ENCODE measurements at regions not wholly inside any gene's neighbourhood (a gene's known extent, or its start where the extent isn't known, plus 50 kb on each side); places are given as distances from the start of the nearest gene placed in this dataset.

- H3K36me3 ChIP-seq (ENCODE audit: control insufficient read depth, low read length), result no peaks in the 10 kb centered on the region
- no peak for TF ChIP-seq EZH2phosphoT487 (IDR thresholded peaks at IDR 0.05; ENCODE audit: borderline replicate concordance, low read length)
- no peak for TF ChIP-seq CTCF (IDR thresholded peaks at IDR 0.05; ENCODE audit: low read depth, low read length, poor library complexity, severe bottlenecking)
- H3K27ac ChIP-seq (ENCODE audit: low read depth, low read length), result no peak overlapping the region
- H4K20me1 ChIP-seq (ENCODE audit: control insufficient read depth, insufficient read depth, low read depth, low read length), result no peaks in the 10 kb centered on the region
- H3K9me2 ChIP-seq (replicated peaks; ENCODE audit: control insufficient read depth, low read length), result no peaks in the 10 kb centered on the region
- H3K4me1 ChIP-seq (ENCODE audit: control insufficient read depth, low read length), result no peaks in the 10 kb centered on the region
- no peaks in the 10 kb centered on the region for H3F3A ChIP-seq (ENCODE audit: control insufficient read depth, insufficient read depth)
- no peak overlapping the region for H3K4me2 ChIP-seq (ENCODE audit: low read length)
- H3K79me2 ChIP-seq (ENCODE audit: control insufficient read depth, low read length), result no peaks in the 10 kb centered on the region
- H3K27me3 ChIP-seq (ENCODE audit: control insufficient read depth, low read length), result no peaks in the 10 kb centered on the region
- no peaks in the 10 kb centered on the region for H3K9me3 ChIP-seq (ENCODE audit: control insufficient read depth, insufficient read depth, low read length)
- no peak overlapping the region for H3K4me3 ChIP-seq (ENCODE audit: low read length)
Measured at GRCh38 chr11:90895850-90896249, 673.0 kb upstream of the CHORDC1 start.

- Histone ChIP-seq H3K27ac (ENCODE audit: low read depth, low read length) (no peak overlapping the region), H3K9me2 (replicated peaks; ENCODE audit: control insufficient read depth, low read length) (no peaks in the 10 kb centered on the region), H3K4me1 (ENCODE audit: control insufficient read depth, low read length) (no peaks in the 10 kb centered on the region), H4K20me1 (ENCODE audit: control insufficient read depth, insufficient read depth, low read depth, low read length) (no peaks in the 10 kb centered on the region), H3K36me3 (ENCODE audit: control insufficient read depth, low read length) (no peaks in the 10 kb centered on the region), H3K4me3 (ENCODE audit: low read length) (no peak overlapping the region), H3K9me3 (ENCODE audit: control insufficient read depth, insufficient read depth, low read length) (no peaks in the 10 kb centered on the region), H3K79me2 (ENCODE audit: control insufficient read depth, low read length) (no peaks in the 10 kb centered on the region), H3F3A (ENCODE audit: control insufficient read depth, insufficient read depth) (no peaks in the 10 kb centered on the region), H3K27me3 (ENCODE audit: control insufficient read depth, low read length) (no peaks in the 10 kb centered on the region), H3K4me2 (ENCODE audit: low read length) (no peak overlapping the region)
- TF ChIP-seq EZH2phosphoT487 (IDR thresholded peaks at IDR 0.05; ENCODE audit: borderline replicate concordance, low read length) (no peak), CTCF (IDR thresholded peaks at IDR 0.05; ENCODE audit: low read depth, low read length, poor library complexity, severe bottlenecking) (no peak)
Measured at GRCh38 chr11:90890347-90890746, 667.5 kb upstream of the CHORDC1 start.

GRCh38 chr11:90884181-90884580 is 661.3 kb upstream of the CHORDC1 start:
- no peaks in the 10 kb centered on the region for H4K20me1 ChIP-seq (ENCODE audit: control insufficient read depth, insufficient read depth, low read depth, low read length)
- no peaks in the 10 kb centered on the region for H3K36me3 ChIP-seq (ENCODE audit: control insufficient read depth, low read length)
- H3F3A ChIP-seq (ENCODE audit: control insufficient read depth, insufficient read depth), result no peaks in the 10 kb centered on the region
- no peak overlapping the region for H3K4me3 ChIP-seq (ENCODE audit: low read length)
- H3K4me2 ChIP-seq (ENCODE audit: low read length), result no peak overlapping the region
- H3K27me3 ChIP-seq (ENCODE audit: control insufficient read depth, low read length), result no peaks in the 10 kb centered on the region
- no peaks in the 10 kb centered on the region for H3K4me1 ChIP-seq (ENCODE audit: control insufficient read depth, low read length)
- no peaks in the 10 kb centered on the region for H3K9me3 ChIP-seq (ENCODE audit: control insufficient read depth, insufficient read depth, low read length)
- no peaks in the 10 kb centered on the region for H3K9me2 ChIP-seq (replicated peaks; ENCODE audit: control insufficient read depth, low read length)
- no peaks in the 10 kb centered on the region for H3K79me2 ChIP-seq (ENCODE audit: control insufficient read depth, low read length)
- no peak for TF ChIP-seq CTCF (IDR thresholded peaks at IDR 0.05; ENCODE audit: low read depth, low read length, poor library complexity, severe bottlenecking)
- TF ChIP-seq EZH2phosphoT487 (IDR thresholded peaks at IDR 0.05; ENCODE audit: borderline replicate concordance, low read length), result no peak
- no peak overlapping the region for H3K27ac ChIP-seq (ENCODE audit: low read depth, low read length)

GRCh38 chr11:90874986-90875385 is 652.1 kb upstream of the CHORDC1 start:
- H4K20me1 ChIP-seq (ENCODE audit: control insufficient read depth, insufficient read depth, low read depth, low read length), result no peaks in the 10 kb centered on the region
- H3K27me3 ChIP-seq (ENCODE audit: control insufficient read depth, low read length), result no peaks in the 10 kb centered on the region
- H3K36me3 ChIP-seq (ENCODE audit: control insufficient read depth, low read length), result no peaks in the 10 kb centered on the region
- H3K4me2 ChIP-seq (ENCODE audit: low read length), result no peak overlapping the region
- TF ChIP-seq CTCF (IDR thresholded peaks at IDR 0.05; ENCODE audit: low read depth, low read length, poor library complexity, severe bottlenecking), result no peak
- no peak for TF ChIP-seq EZH2phosphoT487 (IDR thresholded peaks at IDR 0.05; ENCODE audit: borderline replicate concordance, low read length)
- H3K79me2 ChIP-seq (ENCODE audit: control insufficient read depth, low read length), result no peaks in the 10 kb centered on the region
- no peaks in the 10 kb centered on the region for H3F3A ChIP-seq (ENCODE audit: control insufficient read depth, insufficient read depth)
- H3K4me3 ChIP-seq (ENCODE audit: low read length), result no peak overlapping the region
- no peak overlapping the region for H3K27ac ChIP-seq (ENCODE audit: low read depth, low read length)
- H3K9me3 ChIP-seq (ENCODE audit: control insufficient read depth, insufficient read depth, low read length), result no peaks in the 10 kb centered on the region
- H3K4me1 ChIP-seq (ENCODE audit: control insufficient read depth, low read length), result no peaks in the 10 kb centered on the region
- H3K9me2 ChIP-seq (replicated peaks; ENCODE audit: control insufficient read depth, low read length), result no peaks in the 10 kb centered on the region

Data from DOHH2 (cell line).